GM23248 (cell line): ENCODE measurements at regions not wholly inside any gene's neighbourhood (a gene's known extent, or its start where the extent isn't known, plus 50 kb on each side); places are given as distances from the start of the nearest gene placed in this dataset.

Experiments used
- DNase-seq: peaks from one replicate; pipeline ENCODE4 v3.0.0-alpha.2; 2015
- H2AFZ ChIP-seq: fragments of 200-600 bp; sonication (generic); 2 replicates; pipeline ENCODE4 v1.6.1; 2016; ENCODE audit warnings: antibody characterized with exemption
- H3F3A ChIP-seq: fragments of 200-600 bp; sonication (generic); 2 replicates; pipeline ENCODE4 v1.6.1; 2016; ENCODE audit warnings: mild to moderate bottlenecking, antibody characterized with exemption, mixed run types; ENCODE audit not compliant: insufficient read depth
- H3K27ac ChIP-seq: fragments of 200-600 bp; sonication (generic); 2 replicates; pipeline ENCODE4 v1.5.1; 2016; ENCODE audit warnings: mild to moderate bottlenecking
- H3K27me3 ChIP-seq: fragments of 200-600 bp; sonication (generic); replicated peaks from 2 replicates; pipeline ENCODE4 v1.6.1; 2016; ENCODE audit warnings: mild to moderate bottlenecking; ENCODE audit not compliant: insufficient read depth
- H3K36me3 ChIP-seq: fragments of 200-600 bp; sonication (generic); 2 replicates; pipeline ENCODE4 v1.6.1; 2016; ENCODE audit warnings: low read depth, mild to moderate bottlenecking
- H3K4me1 ChIP-seq: fragments of 200-600 bp; sonication (generic); 2 replicates; pipeline ENCODE4 v1.6.1; 2016; ENCODE audit warnings: mild to moderate bottlenecking; ENCODE audit not compliant: insufficient read depth
- H3K4me2 ChIP-seq: fragments of 200-600 bp; sonication (generic); one replicate; pipeline ENCODE4 v1.6.1; 2016; ENCODE audit warnings: mild to moderate bottlenecking; ENCODE audit not compliant: unreplicated experiment
- H3K4me3 ChIP-seq: fragments of 200-600 bp; sonication (generic); 2 replicates; pipeline ENCODE4 v1.5.1; 2016; ENCODE audit warnings: mild to moderate bottlenecking
- H3K79me2 ChIP-seq: fragments of 200-600 bp; sonication (generic); 2 replicates; pipeline ENCODE4 v1.6.1; 2016; ENCODE audit warnings: mild to moderate bottlenecking; ENCODE audit not compliant: insufficient read depth
- H3K9ac ChIP-seq: fragments of 200-600 bp; sonication (generic); 2 replicates; pipeline ENCODE4 v1.6.1; 2016; ENCODE audit warnings: mild to moderate bottlenecking
- H3K9me2 ChIP-seq: fragments of 200-600 bp; sonication (generic); 2 replicates; pipeline ENCODE4 v1.6.1; 2016; ENCODE audit warnings: mixed run types, mild to moderate bottlenecking, moderate library complexity; ENCODE audit not compliant: insufficient read depth
- H3K9me3 ChIP-seq: fragments of 200-600 bp; sonication (generic); one replicate; pipeline ENCODE4 v1.6.1; 2017; ENCODE audit warnings: low read depth
- H4K20me1 ChIP-seq: fragments of 200-600 bp; sonication (generic); 2 replicates; pipeline ENCODE4 v1.6.0; 2016; ENCODE audit not compliant: insufficient read depth
- EZH2 ChIP-seq: fragments of 200-600 bp; sonication (generic); IDR thresholded peaks from 2 replicates; pipeline ENCODE4 v1.6.1; 2018; ENCODE audit warnings: antibody characterized with exemption, mild to moderate bottlenecking; ENCODE audit not compliant: insufficient read depth, poor library complexity, severe bottlenecking
- EZH2phosphoT487 ChIP-seq: fragments of 200-600 bp; sonication (generic); IDR thresholded peaks from 2 replicates; pipeline ENCODE4 v1.6.1; 2018; ENCODE audit warnings: antibody characterized with exemption, moderate library complexity, mild to moderate bottlenecking, low read depth; ENCODE audit not compliant: insufficient read depth
- WGBS, 2 experiments: methylation state at CpG; one replicate each; pipeline ENCODE4 v1.1.6; 2015 to 2017; ENCODE audit warnings: low lambda C conversion rate in 2 of 2, low coverage in 1 of 2; ENCODE audit errors: missing lambda C conversion rate in 2 of 2; 5-methylcytosine and 5-hydroxymethylcytosine counted together
- in situ Hi-C: fragments of 300-500 bp; cut with MboI; formaldehyde crosslinking; loops from 2 replicates; pipeline ENCODE4 v1.15.0; 2020

GRCh38 chr5:57891443-57891842, 408.8 kb upstream of the ACTBL2 start:
- in situ Hi-C loops: loop anchor here (25.0 kb wide), 1 partner anchor 579 kb away; no protein-coding TSS in a partner anchor

GRCh38 chr5:57889558-57889957, 406.9 kb upstream of the ACTBL2 start:
- H3F3A ChIP-seq: no peaks in the 10 kb centered on the region
- no peaks in the 10 kb centered on the region for H3K9me3 ChIP-seq
- no peaks in the 10 kb centered on the region for H3K36me3 ChIP-seq
- 33 to 43% methylated on average over 5 of the region's 5 CpGs for WGBS, 2 experiments
- no peak overlapping the region for H3K4me3 ChIP-seq
- H3K4me2 ChIP-seq: peak overlapping the region; percentile 4
- in situ Hi-C loops: loop anchor here (5.0 to 25.0 kb wide), 2 partner anchors 568 to 577 kb away; no protein-coding TSS in a partner anchor
- peaks cover 14% of the 10 kb centered on the region for H3K4me1 ChIP-seq
- H3K27ac ChIP-seq: no peak overlapping the region
- DNase-seq: peak; percentile 76
- H3K9ac ChIP-seq: no peak overlapping the region
- no peaks in the 10 kb centered on the region for H3K79me2 ChIP-seq
- H2AFZ ChIP-seq: no peak overlapping the region
- H3K9me2 ChIP-seq: no peaks in the 10 kb centered on the region
- H4K20me1 ChIP-seq: no peaks in the 10 kb centered on the region
- TF ChIP-seq EZH2phosphoT487 (no peak), EZH2 (no peak)
- no peaks in the 10 kb centered on the region for H3K27me3 ChIP-seq

More at GRCh38 chr5:57891443-57891842, 408.8 kb upstream of the ACTBL2 start:
- no peak overlapping the region for H3K27ac ChIP-seq
- no peaks in the 10 kb centered on the region for H3K9me2 ChIP-seq
- peaks cover 14% of the 10 kb centered on the region for H3K4me1 ChIP-seq
- no peak overlapping the region for H3K9ac ChIP-seq
- no peaks in the 10 kb centered on the region for H4K20me1 ChIP-seq
- H3K4me3 ChIP-seq: no peak overlapping the region
- H3K27me3 ChIP-seq: no peaks in the 10 kb centered on the region
- H3K79me2 ChIP-seq: no peaks in the 10 kb centered on the region
- H3K4me2 ChIP-seq: no peak overlapping the region
- TF ChIP-seq EZH2 (no peak), EZH2phosphoT487 (no peak)
- no peaks in the 10 kb centered on the region for H3K9me3 ChIP-seq
- 91 to 96% methylated on average over 1 of the region's 1 CpG for WGBS, 2 experiments
- no peak overlapping the region for H2AFZ ChIP-seq
- H3K36me3 ChIP-seq: no peaks in the 10 kb centered on the region
- H3F3A ChIP-seq: no peaks in the 10 kb centered on the region
- no peak for DNase-seq

- H2AFZ ChIP-seq: no peak overlapping the region
- peak; percentile 71 for DNase-seq
- no peaks in the 10 kb centered on the region for H3K79me2 ChIP-seq
- no peaks in the 10 kb centered on the region for H3K9me3 ChIP-seq
- H3F3A ChIP-seq: no peaks in the 10 kb centered on the region
- TF ChIP-seq EZH2: no peak
- no peak for TF ChIP-seq EZH2phosphoT487
- no peak overlapping the region for H3K27ac ChIP-seq
- peaks cover 14% of the 10 kb centered on the region for H3K4me1 ChIP-seq
- no peaks in the 10 kb centered on the region for H3K27me3 ChIP-seq
- in situ Hi-C loops: loop anchor here (5.0 to 25.0 kb wide), 2 partner anchors 569 to 576 kb away; no protein-coding TSS in a partner anchor
- no peak overlapping the region for H3K4me2 ChIP-seq
- no peak overlapping the region for H3K4me3 ChIP-seq
- no peaks in the 10 kb centered on the region for H3K36me3 ChIP-seq
- H4K20me1 ChIP-seq: no peaks in the 10 kb centered on the region
- H3K9ac ChIP-seq: no peak overlapping the region
- H3K9me2 ChIP-seq: no peaks in the 10 kb centered on the region
- WGBS, 2 experiments: 50 to 55% methylated on average over 6 of the region's 6 CpGs
Measured at GRCh38 chr5:57887851-57888621, 405.4 kb upstream of the ACTBL2 start.

DNA sequence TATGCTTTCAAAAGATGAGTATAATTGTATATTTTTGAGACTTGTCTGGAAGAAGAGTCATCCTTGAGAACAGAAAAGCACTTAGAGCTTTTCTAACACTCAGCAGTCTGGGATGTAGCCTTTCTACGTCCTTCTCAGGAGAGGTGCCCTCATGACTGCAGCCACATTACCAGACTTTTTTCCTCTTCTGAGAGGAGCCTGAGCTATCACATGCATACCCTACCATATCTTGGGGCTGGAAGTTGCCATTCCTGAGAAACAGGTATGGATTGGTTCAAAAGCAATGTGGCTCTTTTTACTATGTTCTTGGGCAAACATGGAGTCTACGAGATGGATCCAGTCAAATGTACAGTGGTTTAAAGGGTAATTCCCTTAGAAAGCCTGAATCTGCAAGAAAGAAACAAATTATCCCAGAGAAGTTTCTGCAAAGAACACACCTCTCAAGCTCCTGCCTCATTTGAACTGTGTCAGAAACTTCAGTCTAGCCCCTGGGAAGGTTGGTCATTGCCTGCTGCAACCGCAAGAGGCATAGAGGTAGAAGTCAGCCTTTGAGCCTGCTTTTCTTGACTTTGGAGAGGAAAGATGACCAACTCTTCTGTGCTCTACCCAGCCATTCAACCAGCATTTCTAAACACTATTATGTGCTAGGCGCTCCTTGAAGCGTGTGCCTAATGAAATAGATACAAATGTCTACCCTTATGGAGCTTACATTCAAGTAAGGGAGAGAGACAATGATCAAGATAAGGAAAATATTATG, 401.9 kb upstream of the ACTBL2 start:
- Histone ChIP-seq H4K20me1 (no peaks in the 10 kb centered on the region), H3K9me2 (no peaks in the 10 kb centered on the region), H3K9me3 (no peaks in the 10 kb centered on the region), H3K27me3 (no peaks in the 10 kb centered on the region), H3F3A (no peaks in the 10 kb centered on the region), H3K27ac (no peak overlapping the region), H3K4me1 (peaks cover 7% of the 10 kb centered on the region), H3K9ac (no peak overlapping the region), H2AFZ (no peak overlapping the region), H3K36me3 (no peaks in the 10 kb centered on the region), H3K79me2 (no peaks in the 10 kb centered on the region), H3K4me3 (no peak overlapping the region), H3K4me2 (no peak overlapping the region)
- in situ Hi-C loops: loop anchor here (5.0 to 25.0 kb wide), 2 partner anchors 572 to 573 kb away; no protein-coding TSS in a partner anchor
- 96 to 97% methylated on average over 5 of the region's 5 CpGs for WGBS, 2 experiments
- DNase-seq: no peak
- no peak for TF ChIP-seq EZH2phosphoT487
- no peak for TF ChIP-seq EZH2
